Stimulated activated naive CD4-positive, alpha-beta T cell (primary cell): ENCODE measurements at regions not wholly inside any gene's neighbourhood (a gene's known extent, or its start where the extent isn't known, plus 50 kb on each side); places are given as distances from the start of the nearest gene placed in this dataset.
A peak's percentile ranks its signal among the peaks of the same experiment; 100 is the strongest.

Experiments used
- DNase-seq, 6 experiments: peaks; one replicate each; lab custom pipeline; 2025; lab: John Stamatoyannopoulos, UW

GRCh38 chr5:91283899-91284298 lies 99.2 kb downstream of the ARRDC3 start:
- no peak for DNase-seq

DNA sequence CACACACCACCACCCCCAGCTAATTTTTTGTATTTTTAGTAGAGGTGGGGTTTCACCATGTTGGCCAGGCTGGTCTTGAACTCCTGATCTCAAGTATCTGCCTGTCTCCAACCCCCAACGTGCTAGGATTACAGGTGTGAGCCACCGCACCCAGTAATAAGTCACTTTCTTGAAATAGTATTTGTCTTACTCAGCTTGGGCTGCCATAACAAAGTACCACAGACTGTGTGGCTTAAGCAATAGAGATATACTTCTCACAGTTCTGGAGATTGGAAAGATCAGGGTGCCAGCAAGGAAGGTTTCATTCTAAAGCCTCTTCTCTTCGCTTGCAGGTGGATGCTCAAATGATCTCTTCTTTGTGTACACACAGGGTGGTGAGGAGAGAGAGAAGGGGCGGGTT lies 99.8 kb downstream of the ARRDC3 start:
- no peak for DNase-seq

DNA sequence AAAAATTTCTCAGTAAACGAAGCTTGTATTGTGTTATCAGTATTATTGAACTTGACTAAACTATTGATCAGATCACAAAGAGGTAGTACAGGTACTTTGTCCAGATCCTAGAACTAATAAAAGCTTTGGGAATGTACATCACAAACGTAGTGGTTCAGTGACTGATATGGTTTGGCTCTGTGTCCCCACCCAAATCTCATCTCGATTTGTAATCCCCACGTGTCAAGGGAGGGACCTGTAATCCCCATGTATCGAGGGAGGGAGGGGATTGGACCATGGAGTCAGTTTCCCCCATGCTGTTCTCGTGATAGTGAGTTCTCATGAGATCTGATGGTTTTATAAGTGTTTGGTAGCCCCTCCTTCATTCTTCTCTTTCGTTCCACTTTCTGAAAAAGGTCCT lies 100.9 kb downstream of the ARRDC3 start:
- DNase-seq: no peak

DNA sequence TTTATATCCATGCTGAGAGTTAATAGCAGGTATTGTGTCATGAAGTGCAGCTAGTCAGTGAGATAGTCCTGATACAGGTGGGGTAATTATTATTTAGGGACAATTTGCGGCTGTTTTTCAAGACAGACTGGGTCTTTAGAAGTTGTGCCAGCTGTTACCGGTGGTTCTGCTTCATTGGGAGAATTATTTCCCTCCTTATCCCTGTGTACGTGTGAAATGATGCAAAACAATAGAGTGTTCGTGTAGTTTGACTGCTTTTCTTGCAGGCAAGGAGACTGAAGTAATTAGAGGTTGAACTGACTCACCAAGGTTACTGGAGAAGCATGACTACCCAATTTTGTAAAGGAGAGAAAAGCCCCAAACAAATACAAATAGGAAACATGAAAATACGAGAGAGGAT lies 101.7 kb downstream of the ARRDC3 start:
- DNase-seq: no peak

GRCh38 chr5:91280362-91281269 lies 102.5 kb downstream of the ARRDC3 start:
- DNase-seq: peak; percentile 29 to 72 (median 56)

GRCh38 chr5:91277840-91278239 lies 105.3 kb downstream of the ARRDC3 start:
- DNase-seq: no peak

GRCh38 chr5:91277093-91277626 lies 106.0 kb downstream of the ARRDC3 start:
- DNase-seq: no peak

DNA sequence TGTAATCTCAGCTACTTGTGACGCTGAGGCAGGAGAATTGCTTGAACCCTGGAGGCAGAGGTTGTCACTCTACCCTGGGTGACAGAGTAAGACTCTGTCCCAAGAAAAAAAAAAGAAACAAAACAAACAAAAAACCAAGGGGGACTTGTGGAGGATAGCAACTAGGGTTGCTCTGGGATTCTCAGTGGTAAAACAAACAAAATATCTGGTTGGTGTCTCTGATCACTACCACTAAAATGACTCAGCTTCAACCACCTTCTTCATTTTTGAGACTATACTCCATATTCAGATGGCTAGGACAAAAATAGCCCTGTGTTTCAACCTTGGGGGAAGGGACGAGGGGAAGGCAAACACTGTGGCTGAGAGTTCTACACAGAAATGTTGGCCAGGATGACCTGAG lies 110.3 kb downstream of the ARRDC3 start:
- no peak for DNase-seq

DNA sequence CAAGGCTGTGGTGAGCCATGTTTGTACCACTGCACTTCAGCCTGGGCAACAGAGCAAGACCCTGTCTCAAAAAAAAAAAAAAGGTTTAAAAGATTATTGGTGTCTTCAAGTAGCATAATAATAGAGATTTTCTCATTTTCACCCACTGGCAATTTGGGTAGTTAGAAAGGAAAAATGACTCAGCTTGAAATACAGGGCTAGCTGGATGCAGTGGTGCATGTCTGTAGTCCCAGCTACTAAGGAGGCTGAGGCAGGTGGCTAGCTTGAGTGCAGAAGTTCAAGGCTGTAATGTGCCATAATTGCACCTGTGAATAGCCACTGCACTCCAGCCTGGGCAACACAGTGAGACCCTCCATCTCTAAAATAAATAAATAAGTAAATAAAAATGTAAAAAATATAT lies 111.1 kb downstream of the ARRDC3 start:
- DNase-seq: no peak

GRCh38 chr5:91269198-91269597 lies 113.9 kb downstream of the ARRDC3 start:
- DNase-seq: peak in 2 of 6 experiments; percentile 7 to 9

DNA sequence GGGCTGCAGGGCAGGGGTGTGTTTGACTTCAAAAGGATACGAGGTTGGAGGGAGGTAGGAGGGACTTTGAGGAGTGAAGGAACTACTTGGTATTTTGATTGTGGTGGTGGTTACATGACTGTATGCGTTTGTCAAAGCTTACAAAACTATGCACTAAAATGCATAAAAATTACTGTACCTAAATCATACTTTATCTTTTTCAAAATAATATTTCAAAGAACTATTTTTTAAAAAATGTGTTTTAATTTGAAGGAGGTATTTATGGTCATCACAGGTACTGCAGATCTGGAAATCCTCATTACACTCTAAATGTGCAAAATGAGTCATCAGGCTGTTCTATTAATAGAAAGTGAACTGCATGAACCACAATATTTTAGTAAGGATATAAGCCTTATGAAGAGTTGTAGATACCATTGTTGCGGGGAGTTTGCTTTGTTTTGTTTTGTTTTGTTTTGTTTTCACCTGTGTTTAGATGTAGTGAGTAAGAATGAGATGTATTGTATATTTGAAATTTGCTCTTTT lies 116.9 kb downstream of the ARRDC3 start:
- no peak for DNase-seq

- DNase-seq: no peak
These were observed 118.6 kb downstream of the ARRDC3 start for GRCh38 chr5:91264311-91265051.

- no peak for DNase-seq
These were observed 119.2 kb downstream of the ARRDC3 start for GRCh38 chr5:91263898-91264297.

- DNase-seq: no peak
These were observed 125.8 kb downstream of the ARRDC3 start for GRCh38 chr5:91257301-91257700.

DNA sequence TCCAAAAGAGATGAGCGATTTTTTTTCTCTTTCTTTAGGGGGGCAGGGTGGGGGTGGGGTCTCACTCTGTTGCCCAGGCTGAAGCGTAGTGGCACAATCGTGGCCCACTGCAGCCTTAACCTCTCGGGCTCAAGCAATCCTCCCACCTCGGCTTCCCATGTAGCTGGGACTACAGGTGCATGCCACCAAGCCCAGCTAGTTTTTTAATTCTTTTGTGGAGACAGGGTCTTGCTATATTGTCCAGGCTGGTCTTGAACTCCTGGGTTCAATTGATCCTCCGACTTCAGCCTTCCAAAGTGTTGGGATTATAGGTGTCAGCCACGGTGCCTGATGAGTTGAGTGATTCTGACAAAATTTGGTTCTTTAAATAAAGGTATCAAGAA lies 127.0 kb downstream of the ARRDC3 start:
- no peak for DNase-seq

GRCh38 chr5:91255396-91256141 lies 127.5 kb downstream of the ARRDC3 start:
- no peak for DNase-seq

- no peak for DNase-seq
These were observed 130.2 kb downstream of the ARRDC3 start for GRCh38 chr5:91252916-91253315.

GRCh38 chr5:91245871-91246270 lies 137.2 kb downstream of the ARRDC3 start:
- DNase-seq: no peak

- DNase-seq: no peak
These were observed 138.1 kb downstream of the ARRDC3 start for GRCh38 chr5:91245074-91245452.

DNA sequence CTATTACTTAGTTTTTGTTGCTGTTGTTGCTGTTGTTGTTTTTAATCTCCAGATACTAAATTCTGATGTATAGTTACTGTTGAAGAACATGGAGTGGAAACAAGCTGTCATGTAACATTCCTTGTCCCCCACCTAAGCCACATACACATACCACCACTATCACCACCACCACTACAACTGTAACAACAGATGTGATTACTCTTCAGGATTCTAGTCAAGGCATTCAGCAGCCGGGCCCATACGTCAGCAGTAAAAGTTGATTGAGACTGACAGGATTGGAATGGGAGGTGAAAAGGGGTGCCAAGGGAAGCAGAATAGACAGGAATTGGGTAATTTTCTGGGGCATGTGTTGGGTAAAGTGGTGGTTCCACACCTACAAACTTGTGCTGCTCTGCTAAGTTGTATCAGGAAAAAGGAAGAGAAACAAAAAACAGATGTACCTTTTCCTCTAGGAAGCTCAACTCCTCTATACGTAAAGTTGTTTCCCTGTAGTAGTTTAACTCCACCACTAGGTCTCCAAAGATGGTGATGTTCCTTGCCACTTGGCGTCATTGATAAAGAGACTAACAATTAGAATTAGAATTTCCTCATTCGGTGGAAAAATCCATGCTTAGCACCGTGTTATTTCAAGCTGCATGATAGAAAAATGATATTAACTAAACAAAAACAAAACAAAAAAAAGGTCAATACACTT lies 138.6 kb downstream of the ARRDC3 start:
- DNase-seq: no peak

- no peak for DNase-seq
These were observed 139.3 kb downstream of the ARRDC3 start for GRCh38 chr5:91243852-91244251.
